ENCODE measurements at regions not wholly inside any gene's neighbourhood (a gene's known extent, or its start where the extent isn't known, plus 50 kb on each side); places are given as distances from the start of the nearest gene placed in this dataset.

GRCh38 chr5:143546394-143546793, 142.9 kb upstream of the NR3C1 start:
- DNase-seq, result no peak
- Mint-ChIP-seq H3K9me3 (peaks cover 8% of the 10 kb centered on the region), H3K36me3 (ENCODE audit: low read depth) (peaks cover 24% of the 10 kb centered on the region; the same call in 1 of the 2 replicates), H3K4me3 (no peak overlapping the region), H3K27me3 (ENCODE audit: insufficient read depth) (no peaks in the 10 kb centered on the region; the same call in 1 of the 2 replicates), H3K4me1 (ENCODE audit: low read depth) (peaks cover 63% of the 10 kb centered on the region), H3K27ac (no peak overlapping the region)
- no peak for TF ChIP-seq CTCF (IDR thresholded peaks at IDR 0.05)

- H3K27me3 Mint-ChIP-seq (ENCODE audit: insufficient read depth), result no peaks in the 10 kb centered on the region
- H3K9me3 Mint-ChIP-seq, result peaks cover 11% of the 10 kb centered on the region
- peaks cover 36% of the 10 kb centered on the region for H3K36me3 Mint-ChIP-seq (ENCODE audit: low read depth)
- TF ChIP-seq CTCF (IDR thresholded peaks at IDR 0.05), result no peak
- no peak for DNase-seq
- H3K27ac Mint-ChIP-seq, result peak overlapping the region; percentile 78
- H3K4me3 Mint-ChIP-seq, result peak overlapping the region; percentile 26; the same call in 1 of the 2 replicates
- peaks cover 56% of the 10 kb centered on the region for H3K4me1 Mint-ChIP-seq (ENCODE audit: low read depth)
These were observed 141.1 kb upstream of the NR3C1 start for GRCh38 chr5:143544606-143545005.

DNA sequence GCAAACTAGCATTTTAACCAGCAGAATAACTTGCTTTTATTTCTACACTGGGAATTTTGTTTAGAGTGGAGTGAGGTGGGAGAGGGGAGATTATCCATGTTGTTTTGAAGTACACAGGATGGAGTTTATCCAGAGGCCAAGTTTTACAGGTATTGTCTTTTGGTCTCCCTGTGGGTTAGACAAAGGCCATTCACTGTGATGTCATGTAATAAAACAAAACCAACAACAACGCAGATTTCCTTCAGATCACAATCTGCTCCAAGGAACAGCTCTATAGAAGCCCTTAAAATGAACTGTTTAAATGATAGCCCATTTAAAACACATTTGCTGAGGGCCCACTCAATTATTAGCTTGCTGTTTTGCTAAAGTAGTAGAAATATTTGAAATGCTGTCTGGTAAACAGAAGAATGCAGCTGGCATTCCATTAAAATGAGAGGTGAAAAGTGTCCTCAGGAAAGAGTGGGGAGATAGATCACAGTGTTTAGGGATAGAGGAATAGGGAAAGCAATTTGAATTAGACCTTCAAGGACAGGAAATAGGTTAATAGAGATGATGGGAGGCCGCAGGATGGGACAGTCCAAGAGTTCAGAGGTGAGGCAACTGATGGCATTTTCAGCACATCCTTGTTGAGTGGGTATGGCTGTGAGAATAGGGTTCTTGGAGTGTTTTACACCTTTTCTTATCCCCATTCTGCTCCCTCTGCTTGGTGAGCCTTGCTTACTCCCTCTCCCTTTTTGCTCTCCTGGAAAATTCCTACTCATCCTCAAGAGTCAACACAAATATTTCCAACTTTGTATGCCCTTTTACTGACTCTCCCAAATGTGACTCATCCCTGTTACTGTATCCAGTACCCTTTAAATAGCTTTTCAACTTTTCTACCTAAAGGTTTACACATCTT, 140.1 kb upstream of the NR3C1 start:
- peaks cover 37% of the 10 kb centered on the region for H3K36me3 Mint-ChIP-seq (ENCODE audit: low read depth)
- no peaks in the 10 kb centered on the region for H3K27me3 Mint-ChIP-seq (ENCODE audit: insufficient read depth)
- peaks cover 56% of the 10 kb centered on the region for H3K4me1 Mint-ChIP-seq (ENCODE audit: low read depth)
- no peak for TF ChIP-seq CTCF (IDR thresholded peaks at IDR 0.05)
- H3K9me3 Mint-ChIP-seq, result peaks cover 20% of the 10 kb centered on the region
- peak; percentile 68 for DNase-seq
- H3K4me3 Mint-ChIP-seq, result peak overlapping the region; percentile 65
- H3K27ac Mint-ChIP-seq, result peak overlapping the region; percentile 88

GRCh38 chr5:143542798-143543144, 139.3 kb upstream of the NR3C1 start:
- Mint-ChIP-seq H3K4me1 (ENCODE audit: low read depth) (peaks cover 56% of the 10 kb centered on the region), H3K27me3 (ENCODE audit: insufficient read depth) (no peaks in the 10 kb centered on the region), H3K36me3 (ENCODE audit: low read depth) (peaks cover 37% of the 10 kb centered on the region), H3K9me3 (peaks cover 20% of the 10 kb centered on the region), H3K27ac (peak overlapping the region; percentile 50; the same call in 1 of the 2 replicates), H3K4me3 (no peak overlapping the region)
- DNase-seq, result no peak
- TF ChIP-seq CTCF (IDR thresholded peaks at IDR 0.05), result no peak

DNA sequence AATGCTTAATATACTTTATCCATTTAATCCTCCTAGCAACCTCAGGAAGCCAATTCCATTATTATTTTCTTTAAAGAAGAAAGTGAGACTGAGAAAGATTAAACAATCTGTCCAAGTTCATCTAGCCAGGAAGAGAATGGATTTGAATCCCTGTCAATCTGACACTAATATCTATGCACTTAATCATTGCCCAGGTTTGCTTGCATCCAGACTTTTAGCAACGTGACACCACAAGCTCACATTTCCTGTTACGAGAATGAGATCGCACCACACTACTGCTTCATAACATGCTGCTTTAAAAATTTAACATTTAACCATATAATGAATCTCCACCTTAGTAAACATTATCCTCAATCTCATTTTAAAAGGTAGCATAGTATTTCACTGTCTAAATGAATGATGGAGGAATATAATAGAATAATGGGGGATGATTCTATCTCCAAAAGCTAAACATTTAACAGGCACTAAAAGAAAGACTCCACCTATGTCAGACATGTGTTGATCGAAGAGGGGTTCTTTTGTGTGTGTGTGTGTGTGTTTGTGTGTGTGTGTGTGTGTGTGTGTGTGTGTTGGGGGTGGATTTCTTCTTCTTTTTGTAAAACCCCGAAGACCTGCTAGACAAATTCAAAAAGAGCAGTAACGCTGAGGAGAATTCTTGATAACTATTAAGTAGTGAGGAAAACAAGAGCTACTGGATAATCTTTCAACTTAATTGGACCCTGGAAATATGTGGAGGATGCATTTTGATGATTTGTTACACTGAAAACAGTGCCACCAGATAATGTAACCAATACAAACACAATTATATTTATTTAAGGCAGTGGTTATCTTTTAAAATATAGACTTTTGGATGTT, 138.7 kb upstream of the NR3C1 start:
- Mint-ChIP-seq H3K4me1 (ENCODE audit: low read depth) (peaks cover 53% of the 10 kb centered on the region), H3K27ac (peak overlapping the region; percentile 50; the same call in 1 of the 2 replicates), H3K36me3 (ENCODE audit: low read depth) (peaks cover 31% of the 10 kb centered on the region), H3K27me3 (ENCODE audit: insufficient read depth) (no peaks in the 10 kb centered on the region), H3K4me3 (no peak overlapping the region), H3K9me3 (peaks cover 14% of the 10 kb centered on the region)
- no peak for TF ChIP-seq CTCF (IDR thresholded peaks at IDR 0.05)
- DNase-seq, result no peak
